Neural cell (in vitro differentiated cells): ENCODE measurements at regions not wholly inside any gene's neighbourhood (a gene's known extent, or its start where the extent isn't known, plus 50 kb on each side); places are given as distances from the start of the nearest gene placed in this dataset.

Source experiments
- H2AFZ ChIP-seq: fragments of 200-600, 300-800 bp; sonication (generic), shearing (Covaris generic); 2 replicates; pipeline ENCODE4 v1.6.0; 2014; ENCODE audit warnings: low read depth, mild to moderate bottlenecking, antibody characterized with exemption, low read length, moderate library complexity
- H3F3A ChIP-seq: fragments of 200-600 bp; shearing (Covaris generic); 2 replicates; pipeline ENCODE4 v1.6.1; 2016; ENCODE audit warnings: mild to moderate bottlenecking, moderate library complexity, mixed read lengths, antibody characterized with exemption, low read length; ENCODE audit not compliant: insufficient read depth, poor library complexity, severe bottlenecking
- H3K27ac ChIP-seq: fragments of 200-600, 300-800 bp; sonication (generic), shearing (Covaris generic); 2 replicates; pipeline ENCODE4 v1.5.1; 2014; ENCODE audit warnings: mild to moderate bottlenecking, low read length, moderate library complexity
- H3K27me3 ChIP-seq: fragments of 300-800, 200-600 bp; sonication (generic), shearing (Covaris generic); 2 replicates; pipeline ENCODE4 v1.6.0; 2014; ENCODE audit warnings: mild to moderate bottlenecking, low read depth, low read length, moderate library complexity; ENCODE audit not compliant: insufficient read depth
- H3K36me3 ChIP-seq: fragments of 300-800, 200-600 bp; sonication (generic), shearing (Covaris generic); 2 replicates; pipeline ENCODE4 v1.5.1; 2014; ENCODE audit warnings: mild to moderate bottlenecking, antibody characterized with exemption, low read length, moderate library complexity; ENCODE audit not compliant: insufficient read depth
- H3K4me2 ChIP-seq: fragments of 300-800, 200-600 bp; sonication (generic), shearing (Covaris generic); 2 replicates; pipeline ENCODE4 v1.6.0; 2014; ENCODE audit warnings: mild to moderate bottlenecking, low read length
- H3K4me3 ChIP-seq: fragments of 300-800, 200-600 bp; sonication (generic), shearing (Covaris generic); 2 replicates; pipeline ENCODE4 v1.5.1; 2014; ENCODE audit warnings: mild to moderate bottlenecking, low read length, moderate library complexity
- H3K79me2 ChIP-seq: fragments of 200-600 bp; shearing (Covaris generic); replicated peaks from 2 replicates; pipeline ENCODE4 v1.6.0; 2014; ENCODE audit warnings: mild to moderate bottlenecking, low read length, moderate library complexity; ENCODE audit not compliant: insufficient read depth
- H3K9ac ChIP-seq: fragments of 300-800, 200-600 bp; sonication (generic), shearing (Covaris generic); 2 replicates; pipeline ENCODE4 v1.6.1; 2016; ENCODE audit warnings: mild to moderate bottlenecking, low read length, mixed read lengths
- H3K9me2 ChIP-seq: fragments of 200-600 bp; shearing (Covaris generic); 2 replicates; pipeline ENCODE4 v1.6.1; 2016; ENCODE audit warnings: mild to moderate bottlenecking, low read length, mixed read lengths; ENCODE audit not compliant: insufficient read depth
- H3K9me3 ChIP-seq: fragments of 200-600, 300-800 bp; sonication (generic), shearing (Covaris generic); 2 replicates; pipeline ENCODE4 v1.6.1; 2016; ENCODE audit warnings: mild to moderate bottlenecking, mixed run types, low read length, moderate library complexity, mixed read lengths
- H4K20me1 ChIP-seq: fragments of 200-600 bp; shearing (Covaris generic); 2 replicates; pipeline ENCODE4 v1.6.1; 2016; ENCODE audit warnings: mild to moderate bottlenecking, mixed run types; ENCODE audit not compliant: insufficient read depth
- EP300 ChIP-seq: fragments of 450-650 bp; conservative IDR thresholded peaks from 2 replicates; pipeline ENCODE4 v1.6.1; 2014; ENCODE audit warnings: antibody characterized with exemption, mild to moderate bottlenecking, moderate library complexity; ENCODE audit not compliant: poor library complexity, severe bottlenecking
- EZH2 ChIP-seq: fragments of 200-600, 300-800 bp; shearing (Covaris generic), sonication (generic); IDR thresholded peaks from 2 replicates; pipeline ENCODE4 v1.6.1; 2014; ENCODE audit warnings: antibody characterized with exemption, low read length, borderline replicate concordance, mild to moderate bottlenecking; ENCODE audit not compliant: insufficient read depth, poor library complexity, severe bottlenecking
- MXI1 ChIP-seq: fragments of 450-650 bp; conservative IDR thresholded peaks from 2 replicates; pipeline ENCODE4 v1.6.1; 2014; ENCODE audit warnings: antibody characterized with exemption, mild to moderate bottlenecking; ENCODE audit not compliant: poor library complexity, severe bottlenecking
- POLR2AphosphoS5 ChIP-seq: IDR thresholded peaks from 2 replicates; pipeline ENCODE4 v1.6.1; 2012
- RAD21 ChIP-seq: fragments of 450-650 bp; conservative IDR thresholded peaks from 2 replicates; pipeline ENCODE4 v1.6.1; 2014; ENCODE audit warnings: antibody characterized with exemption, mild to moderate bottlenecking, moderate library complexity
- REST ChIP-seq: IDR thresholded peaks from 2 replicates; pipeline ENCODE4 v1.6.1; 2012; ENCODE audit warnings: borderline replicate concordance
- SMC3 ChIP-seq: fragments of 450-650 bp; conservative IDR thresholded peaks from 2 replicates; pipeline ENCODE4 v1.6.1; 2014; ENCODE audit warnings: antibody characterized with exemption, mild to moderate bottlenecking, moderate library complexity; ENCODE audit not compliant: poor library complexity
- TAF1 ChIP-seq: IDR thresholded peaks from 2 replicates; pipeline ENCODE4 v1.6.1; 2012; ENCODE audit warnings: low read depth
- TF ChIP-seq, protein P1 (sequence below): fragments of 450-650 bp; IDR thresholded peaks from 2 replicates; pipeline ENCODE4 v1.5.1; 2014; ENCODE audit warnings: antibody characterized with exemption, mild to moderate bottlenecking, moderate library complexity; ENCODE audit not compliant: poor library complexity, severe bottlenecking

DNA sequence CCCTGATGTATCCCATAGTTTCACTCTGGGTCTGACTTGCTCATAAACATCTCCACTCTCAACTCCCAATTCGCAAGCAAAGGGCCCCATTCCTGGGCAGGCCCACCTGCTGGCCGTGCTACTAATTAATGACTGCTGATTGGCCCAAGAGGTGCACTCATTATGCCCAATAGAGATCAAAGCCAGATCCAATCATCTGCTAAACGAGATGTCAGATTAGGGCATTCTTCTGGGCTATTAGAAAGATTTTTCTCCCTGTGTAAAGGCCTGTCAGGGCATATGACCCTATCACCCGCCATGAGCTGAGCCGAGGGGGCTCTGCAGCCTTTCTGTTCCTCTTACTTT, 103.4 kb upstream of the HAAO start:
- no peak overlapping the region for H3K4me3 ChIP-seq
- no peak overlapping the region for H3K4me2 ChIP-seq
- no peaks in the 10 kb centered on the region for H3K36me3 ChIP-seq
- no peaks in the 10 kb centered on the region for H3K79me2 ChIP-seq
- H3F3A ChIP-seq = no peaks in the 10 kb centered on the region
- no peak overlapping the region for H2AFZ ChIP-seq
- no peak overlapping the region for H3K9ac ChIP-seq
- H3K27me3 ChIP-seq = no peaks in the 10 kb centered on the region
- H3K9me3 ChIP-seq = no peaks in the 10 kb centered on the region
- no peaks in the 10 kb centered on the region for H3K9me2 ChIP-seq
- TF ChIP-seq EZH2 (no peak), EP300 (no peak), REST (no peak), TAF1 (no peak), MXI1 (no peak), RAD21 (no peak), SMC3 (no peak), POLR2AphosphoS5 (no peak)
- TF ChIP-seq, protein P1, sequence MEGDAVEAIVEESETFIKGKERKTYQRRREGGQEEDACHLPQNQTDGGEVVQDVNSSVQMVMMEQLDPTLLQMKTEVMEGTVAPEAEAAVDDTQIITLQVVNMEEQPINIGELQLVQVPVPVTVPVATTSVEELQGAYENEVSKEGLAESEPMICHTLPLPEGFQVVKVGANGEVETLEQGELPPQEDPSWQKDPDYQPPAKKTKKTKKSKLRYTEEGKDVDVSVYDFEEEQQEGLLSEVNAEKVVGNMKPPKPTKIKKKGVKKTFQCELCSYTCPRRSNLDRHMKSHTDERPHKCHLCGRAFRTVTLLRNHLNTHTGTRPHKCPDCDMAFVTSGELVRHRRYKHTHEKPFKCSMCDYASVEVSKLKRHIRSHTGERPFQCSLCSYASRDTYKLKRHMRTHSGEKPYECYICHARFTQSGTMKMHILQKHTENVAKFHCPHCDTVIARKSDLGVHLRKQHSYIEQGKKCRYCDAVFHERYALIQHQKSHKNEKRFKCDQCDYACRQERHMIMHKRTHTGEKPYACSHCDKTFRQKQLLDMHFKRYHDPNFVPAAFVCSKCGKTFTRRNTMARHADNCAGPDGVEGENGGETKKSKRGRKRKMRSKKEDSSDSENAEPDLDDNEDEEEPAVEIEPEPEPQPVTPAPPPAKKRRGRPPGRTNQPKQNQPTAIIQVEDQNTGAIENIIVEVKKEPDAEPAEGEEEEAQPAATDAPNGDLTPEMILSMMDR = no peak
- H3K27ac ChIP-seq = no peak overlapping the region
- no peaks in the 10 kb centered on the region for H4K20me1 ChIP-seq

GRCh38 chr2:42895134-42895790, 102.9 kb upstream of the HAAO start:
- Histone ChIP-seq H3K9me3 (no peaks in the 10 kb centered on the region), H3K4me2 (no peak overlapping the region), H3K27ac (no peak overlapping the region), H3K9ac (no peak overlapping the region), H3K36me3 (no peaks in the 10 kb centered on the region), H2AFZ (no peak overlapping the region), H4K20me1 (no peaks in the 10 kb centered on the region), H3F3A (no peaks in the 10 kb centered on the region), H3K79me2 (no peaks in the 10 kb centered on the region), H3K4me3 (no peak overlapping the region), H3K27me3 (no peaks in the 10 kb centered on the region), H3K9me2 (no peaks in the 10 kb centered on the region)
- TF ChIP-seq EP300 = no peak
